ENCODE measurements at regions not wholly inside any gene's neighbourhood (a gene's known extent, or its start where the extent isn't known, plus 50 kb on each side); places are given as distances from the start of the nearest gene placed in this dataset.
"Not testable (repeated sequence)": the region's sequence is repeated elsewhere in the genome, so short reads cannot be mapped to it uniquely, and the experiment has no call there.

- no peak for DNase-seq
Measured at GRCh38 chr1:201729973-201730608, 98.9 kb upstream of the IPO9 start.

DNA sequence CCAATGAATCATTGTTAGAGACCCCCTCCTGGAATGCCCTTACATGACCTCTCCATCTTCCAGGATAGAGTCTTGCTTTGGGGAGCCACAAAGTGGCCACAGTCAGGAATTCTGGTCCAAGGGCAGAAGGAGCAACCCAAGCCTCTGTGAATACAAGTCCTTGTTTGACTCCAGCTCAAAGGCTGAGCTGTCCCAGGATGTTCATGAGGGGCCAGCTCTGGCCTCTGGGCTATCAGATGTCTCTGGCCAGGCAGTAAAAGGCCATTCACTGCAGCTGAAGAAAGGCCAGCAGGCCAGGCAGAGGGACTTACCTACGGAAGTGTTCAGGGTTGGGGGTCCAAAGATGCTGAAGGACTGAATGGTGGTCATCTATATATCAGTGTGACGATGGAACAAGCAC, 98.3 kb upstream of the IPO9 start:
- no peak for DNase-seq

- no peak for DNase-seq
Measured at GRCh38 chr1:201731142-201731541, 97.8 kb upstream of the IPO9 start.

DNA sequence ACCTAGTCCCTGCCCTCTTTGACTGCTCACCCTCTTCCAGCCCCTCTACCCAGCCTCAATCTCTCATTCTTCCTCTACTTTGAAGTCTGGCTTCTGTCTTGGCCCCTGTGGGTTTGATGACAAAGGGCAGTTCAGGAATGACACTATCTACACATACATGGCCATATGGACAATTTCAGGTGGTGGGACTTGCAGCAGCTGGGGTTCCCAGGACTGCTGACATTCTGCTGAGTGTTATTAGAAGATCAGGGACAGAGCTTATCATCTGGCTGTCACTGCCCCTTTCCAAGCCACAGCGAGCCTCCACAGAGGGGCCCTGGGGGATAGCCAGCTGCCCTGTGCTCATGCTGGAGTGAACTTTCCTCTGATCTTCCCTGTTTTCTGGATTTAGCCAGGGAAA, 97.4 kb upstream of the IPO9 start:
- DNase-seq: no peak

GRCh38 chr1:201732351-201732750, 96.6 kb upstream of the IPO9 start:
- DNase-seq: no peak

- DNase-seq: not testable (repeated sequence)
Measured at GRCh38 chr1:201734221-201734620, 94.7 kb upstream of the IPO9 start.

GRCh38 chr1:201734786-201735185, 94.2 kb upstream of the IPO9 start:
- DNase-seq: no peak

GRCh38 chr1:201736707-201737320, 92.1 kb upstream of the IPO9 start:
- DNase-seq: no peak

DNA sequence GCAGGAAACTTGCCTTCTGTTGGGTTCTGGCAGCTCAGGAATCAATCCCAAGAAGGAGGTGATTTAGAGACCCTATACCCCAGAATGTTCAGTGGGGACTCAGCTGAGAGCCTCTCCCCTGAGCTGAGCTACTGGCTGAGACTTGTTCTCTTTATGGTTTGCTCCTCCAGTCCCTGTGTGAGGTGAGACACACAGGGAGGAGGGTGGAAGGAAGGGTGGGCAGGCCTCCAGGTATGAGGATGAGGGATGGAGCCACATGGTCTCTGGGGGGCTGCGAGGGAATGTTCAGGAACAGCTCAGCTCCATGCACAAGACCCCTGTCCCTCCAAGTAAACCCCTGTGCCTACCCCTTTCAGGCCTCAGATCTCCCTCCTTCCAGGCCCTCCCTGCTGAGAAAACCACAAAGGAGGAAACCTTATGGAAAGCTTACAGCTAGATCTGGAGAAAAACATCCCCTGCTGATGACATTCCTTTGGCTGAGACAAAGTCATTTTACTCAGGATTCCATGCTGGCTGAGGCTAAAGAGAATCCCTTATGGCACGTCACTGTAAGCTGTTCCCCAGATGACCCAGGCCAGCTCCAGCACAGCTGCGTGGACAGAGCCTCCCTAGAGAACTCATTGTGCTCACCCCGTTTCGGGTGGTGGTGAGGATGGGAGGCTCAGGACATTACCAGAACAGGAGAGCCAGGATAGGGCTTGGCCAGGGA, 91.5 kb upstream of the IPO9 start:
- DNase-seq: no peak

- DNase-seq: no peak
Measured at GRCh38 chr1:201739080-201739479, 89.9 kb upstream of the IPO9 start.

DNA sequence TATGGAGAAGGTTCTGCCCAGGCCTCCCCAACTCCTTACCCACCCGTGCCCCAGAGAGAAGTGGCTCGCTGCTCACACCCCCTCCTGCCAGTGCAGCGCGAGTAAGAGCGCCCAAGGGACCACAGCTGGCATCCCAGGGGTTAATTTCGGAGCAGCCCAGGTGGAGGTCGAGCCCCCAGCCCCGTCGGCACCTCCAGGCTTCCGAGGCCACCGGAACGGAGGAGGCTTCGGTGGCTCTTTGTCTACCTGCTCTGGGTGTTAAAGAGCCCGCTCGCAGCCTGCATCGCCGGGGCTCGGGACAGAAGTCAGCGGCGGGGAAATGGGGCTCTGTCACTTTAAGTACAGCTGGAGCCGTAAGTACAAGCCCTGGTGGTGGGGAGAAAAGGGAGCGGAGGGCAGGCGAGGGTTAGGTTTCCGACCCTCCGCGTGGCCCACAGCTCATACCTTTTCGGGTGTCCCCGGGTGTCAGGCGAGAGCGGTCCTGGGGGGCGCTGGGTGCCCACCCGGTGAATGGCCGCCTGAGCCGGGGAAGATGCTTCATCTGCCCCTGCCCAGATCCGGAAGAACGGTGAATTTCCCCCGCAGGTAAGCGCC, 89.4 kb upstream of the IPO9 start:
- DNase-seq: peak; percentile 60

DNA sequence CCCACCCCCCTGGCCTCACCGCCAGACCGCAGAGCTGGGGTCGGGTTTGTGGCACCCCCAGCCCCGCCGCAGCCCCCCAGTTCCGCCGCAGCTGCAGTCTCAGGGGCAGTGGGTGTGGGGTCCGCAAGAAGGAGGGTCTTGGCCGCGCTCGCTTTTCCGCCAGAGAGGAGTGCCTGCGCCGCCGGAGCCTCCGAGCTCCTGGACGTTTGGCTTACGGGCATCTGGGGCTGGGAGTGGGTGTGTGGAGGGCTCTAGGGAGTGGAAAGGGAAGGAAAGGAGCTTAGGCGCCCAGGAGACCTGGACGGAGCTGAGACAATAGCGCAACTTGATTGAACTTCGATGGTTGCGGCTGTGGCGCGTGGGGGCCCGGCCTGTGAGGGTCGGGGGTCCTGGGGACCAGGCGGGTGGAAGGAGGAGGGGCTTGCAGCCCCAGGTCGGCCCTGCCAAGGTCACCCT, 88.8 kb upstream of the IPO9 start:
- DNase-seq: no peak

GRCh38 chr1:201740670-201741111, 88.3 kb upstream of the IPO9 start:
- DNase-seq: no peak

GRCh38 chr1:201741763-201742342, 87.1 kb upstream of the IPO9 start:
- DNase-seq: no peak

GRCh38 chr1:201742476-201742875, 86.5 kb upstream of the IPO9 start:
- DNase-seq: no peak

DNA sequence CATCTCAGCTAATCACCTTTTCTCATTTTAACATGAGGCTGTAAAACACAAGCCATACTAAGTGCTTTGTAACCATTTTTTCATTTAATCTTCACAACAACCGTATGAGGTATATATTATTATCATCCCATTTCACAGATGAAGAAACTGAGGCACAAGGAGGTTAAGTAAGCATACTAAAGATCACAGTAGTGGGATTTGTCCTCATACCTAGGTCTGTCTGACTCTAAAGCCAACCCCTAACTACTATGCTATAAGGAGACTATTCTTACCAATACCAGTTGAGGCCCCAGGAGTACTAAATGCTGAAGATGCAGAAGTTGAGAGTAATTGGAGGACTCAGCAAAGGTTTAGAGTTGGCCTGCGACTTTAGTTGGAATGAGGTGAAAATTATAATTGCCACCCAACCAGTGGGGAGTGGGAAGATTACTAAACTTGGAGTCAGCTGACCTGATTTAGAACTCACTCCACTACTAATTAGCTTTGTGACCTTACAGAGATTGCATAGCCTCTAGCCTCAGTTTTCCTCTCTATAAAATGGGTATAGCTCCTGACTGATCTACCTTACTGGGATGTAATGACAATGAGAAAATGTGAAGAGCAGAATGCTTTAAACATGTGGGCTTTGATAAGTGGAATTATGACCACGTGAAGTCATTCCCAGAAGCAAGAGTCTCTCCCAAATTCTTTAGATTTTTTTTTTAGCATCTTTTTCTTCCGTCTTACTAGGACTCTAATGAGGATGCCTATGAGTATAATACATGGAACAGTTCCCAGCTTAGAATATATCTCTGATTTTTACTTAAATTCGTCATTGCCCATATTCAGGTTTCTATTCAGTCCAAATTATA, 85.8 kb upstream of the IPO9 start:
- no peak for DNase-seq

GRCh38 chr1:201745023-201745422, 83.9 kb upstream of the IPO9 start:
- no peak for DNase-seq

- DNase-seq: no peak
Measured at GRCh38 chr1:201746156-201746555, 82.8 kb upstream of the IPO9 start.

GRCh38 chr1:201747261-201747660, 81.7 kb upstream of the IPO9 start:
- DNase-seq: no peak

DNA sequence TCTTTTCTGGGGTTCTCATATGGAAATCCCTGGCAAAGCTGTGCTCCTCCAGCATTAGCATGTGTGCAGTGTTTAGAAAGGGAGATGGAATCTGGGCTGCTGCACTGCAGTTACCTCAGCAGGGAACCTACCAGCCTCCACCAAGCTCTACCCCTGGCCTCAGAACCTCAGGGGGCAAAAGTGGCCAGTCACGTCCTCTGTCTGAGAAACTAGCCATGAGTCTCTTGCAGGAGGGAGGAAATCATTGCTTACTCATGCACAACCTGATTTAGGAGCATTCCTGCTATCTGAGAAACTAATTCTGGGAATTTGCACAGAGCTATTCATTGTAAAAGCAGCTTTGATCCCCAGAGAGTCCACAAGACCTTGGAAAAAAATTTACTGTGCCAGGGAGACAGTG, 80.6 kb upstream of the IPO9 start:
- DNase-seq: no peak

DNA sequence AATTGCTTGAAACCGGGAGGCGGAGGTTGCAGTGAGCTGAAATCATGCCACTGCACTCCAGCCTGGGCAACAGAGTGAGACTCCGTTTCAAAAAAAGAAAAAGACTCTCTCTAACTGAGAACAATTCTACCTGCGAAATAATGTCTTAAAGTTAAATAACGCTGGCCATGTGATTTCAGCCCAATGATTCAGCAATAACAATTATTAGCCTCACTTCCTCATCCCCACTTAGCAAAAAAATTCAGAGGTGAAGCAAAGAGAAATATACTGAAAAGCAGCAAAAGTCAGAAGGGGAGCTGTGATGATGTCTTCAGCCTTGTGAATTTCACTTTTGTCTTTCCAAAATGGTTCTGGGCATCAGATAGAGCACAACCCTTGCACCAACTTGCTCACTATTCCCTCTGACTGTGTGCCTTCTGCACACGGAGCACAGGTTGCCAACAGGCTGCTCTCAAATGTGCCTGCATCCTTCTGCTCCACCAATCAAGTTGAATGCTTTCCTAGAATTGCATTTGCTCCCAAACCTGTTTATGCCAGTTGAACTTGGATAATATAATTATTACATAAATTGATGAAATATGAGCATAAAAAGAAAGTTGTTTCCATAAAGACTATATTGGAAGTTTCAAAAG, 79.8 kb upstream of the IPO9 start:
- no peak for DNase-seq

GRCh38 chr1:201750120-201750519, 78.8 kb upstream of the IPO9 start:
- DNase-seq: no peak
